ENCODE measurements at regions not wholly inside any gene's neighbourhood (a gene's known extent, or its start where the extent isn't known, plus 50 kb on each side); places are given as distances from the start of the nearest gene placed in this dataset.

- TF ChIP-seq CTCF (IDR thresholded peaks at IDR 0.05) (no peak), POLR2A (IDR thresholded peaks at IDR 0.05; ENCODE audit: low read depth) (no peak)
Observed at GRCh38 chr6:104630522-104630921, 229.2 kb downstream of the HACE1 start.

Measured in esophagus muscularis mucosa (tissue), 3 donors.